Urothelium cell line (cell line): ENCODE measurements at regions not wholly inside any gene's neighbourhood (a gene's known extent, or its start where the extent isn't known, plus 50 kb on each side); places are given as distances from the start of the nearest gene placed in this dataset.

ENCODE experiments used
- DNase-seq: peaks from one replicate; pipeline ENCODE4 v3.0.0; 2011; ENCODE audit warnings: low spot score, mixed read lengths
- FAIRE-seq: peaks from 2 replicates; lab custom pipeline; 2011; peaks lifted over from hg19 to GRCh38; lab: Jason Lieb, UNC

DNA sequence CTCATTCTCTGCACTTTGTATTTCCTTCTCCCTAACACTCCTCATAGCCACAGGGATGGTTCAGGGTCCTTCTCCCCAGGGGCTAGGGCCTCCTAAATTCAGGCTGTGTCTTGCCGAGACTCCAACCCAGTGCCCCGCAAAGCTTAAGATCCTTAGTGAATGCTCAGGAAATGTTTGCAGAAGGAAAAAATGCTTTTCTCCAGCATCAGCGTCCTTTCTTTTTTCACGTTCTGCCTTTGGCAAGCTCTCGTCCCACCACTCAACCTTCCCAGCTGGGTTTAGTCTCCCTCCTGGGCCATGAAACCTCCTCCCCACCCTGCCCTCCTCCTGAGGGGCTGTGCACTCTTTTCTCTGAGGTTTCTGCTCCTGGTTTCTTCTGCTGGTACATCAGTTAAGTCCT is 503.8 kb upstream of the B3GAT1 start:
- FAIRE-seq (no peak), DNase-seq (no peak)

GRCh38 chr11:134915212-134915611 is 503.2 kb upstream of the B3GAT1 start:
- DNase-seq, result no peak
- FAIRE-seq, result no peak

DNA sequence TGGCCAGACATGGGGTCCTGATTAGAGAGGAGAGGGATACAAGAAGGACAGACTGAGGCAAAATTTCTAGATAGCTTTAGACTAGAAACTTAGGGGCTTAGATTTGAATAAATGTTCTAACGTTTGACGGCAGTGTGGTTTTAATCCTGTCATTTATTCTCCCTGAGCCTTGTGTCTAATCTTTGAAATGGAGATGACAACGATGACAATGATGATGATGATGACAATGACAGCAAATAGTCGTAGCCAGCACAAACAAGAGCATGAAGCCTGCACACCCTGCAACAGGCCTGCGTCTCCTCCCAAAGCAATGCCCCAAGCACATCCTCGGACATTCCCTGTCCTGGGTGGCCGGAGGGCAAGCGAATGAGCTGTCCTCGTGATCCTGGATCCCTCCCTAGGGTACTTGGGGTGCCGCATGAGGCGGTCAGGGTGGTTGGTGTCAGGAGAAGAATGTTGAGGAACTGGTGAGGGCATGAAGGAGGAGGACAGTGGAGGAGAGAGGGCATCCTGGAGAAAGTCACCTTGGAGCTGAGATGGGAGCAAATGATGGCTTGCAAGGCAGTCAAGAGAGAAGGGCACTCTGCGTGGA is 502.1 kb upstream of the B3GAT1 start:
- FAIRE-seq (no peak), DNase-seq (no peak)

DNA sequence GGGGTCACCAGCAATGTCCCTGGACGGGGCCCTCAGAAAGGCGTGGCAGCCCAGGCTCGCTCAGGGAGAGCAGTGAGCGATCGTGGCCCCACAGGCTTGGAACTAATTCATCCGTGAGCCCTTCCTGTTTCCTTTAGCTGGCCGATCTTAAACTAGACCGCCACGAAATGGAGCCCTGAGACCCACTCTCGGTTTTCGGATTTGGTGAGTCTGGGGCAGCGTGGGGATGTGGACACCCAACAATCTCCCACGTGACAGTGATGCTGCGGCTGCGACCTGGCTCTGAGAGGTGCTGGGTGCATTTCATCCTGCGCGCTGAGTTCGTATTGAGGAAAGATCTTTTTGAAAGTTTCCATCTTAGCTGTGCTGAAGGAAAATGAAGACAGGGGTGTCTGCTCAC is 501.3 kb upstream of the B3GAT1 start:
- no peak for DNase-seq
- no peak for FAIRE-seq

GRCh38 chr11:134911514-134912180 is 499.6 kb upstream of the B3GAT1 start:
- DNase-seq, result no peak
- FAIRE-seq, result no peak

GRCh38 chr11:134908583-134908982 is 496.5 kb upstream of the B3GAT1 start:
- no peak for DNase-seq

DNA sequence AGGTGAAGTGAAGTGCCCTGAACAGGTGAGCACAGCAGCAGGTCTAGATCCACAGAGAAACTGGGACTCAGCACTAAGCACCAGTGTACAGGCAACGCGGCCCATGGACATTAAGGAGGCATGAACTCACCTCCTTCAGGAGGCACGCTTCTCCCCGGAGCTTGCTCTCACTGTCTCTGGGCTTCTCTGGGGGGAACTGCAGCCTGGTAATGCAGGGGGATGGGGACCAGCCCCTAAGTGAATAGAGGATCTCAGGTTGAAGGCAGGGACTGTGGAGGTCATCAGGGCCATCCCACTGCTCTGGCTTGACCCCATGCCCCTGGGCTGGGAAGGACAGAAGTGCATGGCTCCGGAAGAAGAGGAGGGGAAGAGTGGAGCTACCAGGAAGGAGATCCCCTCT is 495.6 kb upstream of the B3GAT1 start:
- DNase-seq (no peak), FAIRE-seq (no peak)

More at GRCh38 chr11:134908583-134908982, 496.5 kb upstream of the B3GAT1 start:
- no peak for FAIRE-seq

GRCh38 chr11:134906356-134906955 is 494.4 kb upstream of the B3GAT1 start:
- FAIRE-seq (no peak), DNase-seq (no peak)

GRCh38 chr11:134905928-134906327 is 493.9 kb upstream of the B3GAT1 start:
- FAIRE-seq (no peak), DNase-seq (no peak)

GRCh38 chr11:134905517-134905916 is 493.5 kb upstream of the B3GAT1 start:
- DNase-seq (no peak), FAIRE-seq (no peak)

DNA sequence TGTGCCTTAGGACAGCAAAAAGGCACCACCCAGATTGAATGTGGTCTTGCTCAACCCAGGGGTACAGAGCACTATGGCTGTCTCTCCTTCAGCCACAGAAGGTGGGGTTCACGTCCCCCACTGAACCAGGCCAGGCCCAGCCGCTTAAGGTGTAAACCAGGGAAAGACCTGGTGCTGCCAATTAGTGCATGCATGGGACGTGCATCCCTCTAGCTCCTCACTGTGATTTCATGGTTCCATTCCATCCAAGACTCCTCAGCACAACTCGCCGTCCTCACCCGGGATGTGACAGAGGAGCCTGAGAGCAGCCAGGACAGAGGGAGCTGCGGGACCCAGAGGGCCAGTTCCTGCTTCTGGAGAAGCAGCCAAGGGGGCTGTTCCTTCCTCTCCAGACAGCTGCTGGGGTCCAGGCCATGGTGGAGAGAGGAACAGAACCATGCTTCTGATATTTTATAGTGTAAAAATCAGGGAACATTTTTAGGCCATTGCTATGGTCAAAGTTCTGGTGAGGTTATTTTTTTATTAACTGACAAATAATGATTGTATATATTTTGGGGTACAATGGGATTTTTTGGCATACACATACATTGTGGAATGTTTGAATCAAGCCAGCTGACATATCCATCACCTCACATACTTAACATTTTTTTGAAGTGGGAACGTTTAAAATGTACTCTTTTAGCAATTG is 492.2 kb upstream of the B3GAT1 start:
- no peak for FAIRE-seq
- DNase-seq, result no peak

DNA sequence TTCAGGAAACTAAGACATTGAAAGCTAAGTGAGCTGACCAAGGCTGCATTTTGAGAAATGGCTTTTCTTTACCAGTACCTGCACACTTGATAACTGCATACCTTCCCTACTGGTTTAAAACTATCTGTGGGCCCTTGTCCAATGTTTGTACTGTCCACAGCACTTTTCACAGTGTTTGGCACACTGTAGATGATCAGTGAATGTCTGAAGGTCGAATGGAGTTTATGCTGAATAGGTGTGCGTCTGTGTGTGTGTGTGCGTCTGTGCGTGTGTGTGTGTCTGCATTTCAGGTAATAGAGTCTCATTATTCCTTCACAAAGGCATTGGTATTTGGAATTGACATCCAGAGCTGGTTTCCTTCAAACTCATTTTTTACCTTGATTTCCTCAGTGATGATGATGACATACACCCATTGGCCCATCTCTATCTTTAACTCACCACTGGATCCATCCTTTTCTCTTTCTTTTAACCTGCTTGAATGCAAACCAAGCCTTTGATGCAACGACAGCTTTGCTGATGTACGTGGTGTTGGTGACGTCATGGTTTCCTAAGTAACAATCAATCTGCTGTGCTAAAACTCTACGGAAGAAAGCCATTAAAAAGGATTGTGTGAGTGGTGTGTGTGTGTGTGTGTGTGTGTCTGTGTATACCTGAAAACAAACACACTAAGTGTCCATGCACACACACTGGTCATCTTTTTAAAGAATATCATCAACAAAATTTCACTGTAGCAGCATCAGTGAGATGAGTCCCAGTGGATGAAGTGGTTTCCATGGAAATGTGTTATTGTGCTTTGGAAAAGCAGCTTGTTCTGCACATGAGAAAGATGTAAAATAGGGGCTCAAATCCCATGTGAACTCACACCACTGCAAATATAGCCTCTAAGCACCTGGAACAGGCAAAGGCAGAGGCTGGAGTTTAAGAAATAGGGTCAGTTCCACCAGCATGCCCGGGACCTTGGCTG is 490.2 kb upstream of the B3GAT1 start:
- FAIRE-seq (no peak), DNase-seq (no peak)

DNA sequence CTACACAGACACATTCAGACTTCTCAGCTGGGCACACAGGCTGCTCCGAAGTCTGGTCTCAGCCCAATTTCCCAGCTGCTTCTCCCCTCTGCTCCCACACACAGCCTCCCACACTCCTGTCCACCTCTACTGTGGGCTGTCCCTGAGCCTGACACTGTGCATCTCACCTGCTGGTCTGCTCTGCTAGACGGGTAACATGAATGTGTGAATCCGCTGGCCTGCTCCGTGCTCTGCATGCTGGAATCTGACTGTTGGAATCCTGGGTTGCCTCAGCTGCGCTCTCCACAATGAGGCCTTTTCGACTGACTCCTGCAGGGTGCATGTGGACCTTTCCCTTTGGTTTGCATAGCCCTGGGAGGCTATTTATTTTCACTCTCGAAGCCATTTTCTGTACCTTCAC is 489.5 kb upstream of the B3GAT1 start:
- DNase-seq (no peak), FAIRE-seq (no peak)

GRCh38 chr11:134893810-134894685 is 482.0 kb upstream of the B3GAT1 start:
- no peak for FAIRE-seq

DNA sequence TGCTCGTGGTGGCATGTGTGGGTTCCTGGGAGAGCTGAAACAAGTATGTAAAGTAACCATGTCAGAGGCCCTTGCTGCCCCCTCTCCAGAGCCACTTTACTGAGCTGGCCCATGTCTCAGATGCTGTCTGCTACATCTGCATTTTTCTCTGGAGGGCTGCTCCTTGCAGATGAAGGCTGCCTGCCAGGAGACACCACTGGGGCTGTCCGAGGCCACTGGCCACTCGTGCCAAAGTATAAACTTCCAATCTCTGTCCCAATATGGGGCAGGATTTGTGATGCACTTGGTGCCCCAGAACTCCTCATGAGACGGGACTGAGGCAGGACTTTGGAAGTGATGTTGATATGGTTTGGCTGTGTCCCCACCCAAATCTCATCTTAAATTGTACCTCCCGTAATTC is 478.4 kb upstream of the B3GAT1 start:
- DNase-seq (no peak), FAIRE-seq (no peak)

More at GRCh38 chr11:134893810-134894685, 482.0 kb upstream of the B3GAT1 start:
- DNase-seq, result no peak

- no peak for FAIRE-seq
- DNase-seq, result no peak
These were observed 477.8 kb upstream of the B3GAT1 start for GRCh38 chr11:134889832-134890231.

GRCh38 chr11:134888821-134889220 is 476.8 kb upstream of the B3GAT1 start:
- FAIRE-seq (no peak), DNase-seq (no peak)

GRCh38 chr11:134887896-134888295 is 475.9 kb upstream of the B3GAT1 start:
- FAIRE-seq (no peak), DNase-seq (no peak)

GRCh38 chr11:134883484-134883883 is 471.4 kb upstream of the B3GAT1 start:
- FAIRE-seq (no peak), DNase-seq (no peak)
